Endodermal cell (in vitro differentiated cells): ENCODE measurements at regions not wholly inside any gene's neighbourhood (a gene's known extent, or its start where the extent isn't known, plus 50 kb on each side); places are given as distances from the start of the nearest gene placed in this dataset.

Experiments used
- DNase-seq: peaks from one replicate; pipeline ENCODE4 v3.0.0-alpha.2; 2017
- H3K27ac ChIP-seq: 2 replicates; pipeline ENCODE4 v1.5.1; 2013; ENCODE audit warnings: mild to moderate bottlenecking, low read depth, low read length, moderate library complexity
- H3K27me3 ChIP-seq: 2 replicates; pipeline ENCODE4 v1.6.1; 2013; ENCODE audit warnings: mild to moderate bottlenecking, low read length, moderate library complexity; ENCODE audit not compliant: insufficient read depth, control insufficient read depth, poor library complexity, severe bottlenecking
- H3K36me3 ChIP-seq: 2 replicates; pipeline ENCODE4 v1.7.0; 2013; ENCODE audit warnings: mild to moderate bottlenecking, low read length, moderate library complexity; ENCODE audit not compliant: control insufficient read depth, insufficient read depth
- H3K4me1 ChIP-seq: one replicate; pipeline ENCODE4 v1.7.0; 2013; ENCODE audit warnings: low read length; ENCODE audit not compliant: control insufficient read depth, insufficient read depth
- H3K4me3 ChIP-seq: 2 replicates; pipeline ENCODE4 v1.5.1; 2013; ENCODE audit warnings: mild to moderate bottlenecking, low read length, moderate library complexity
- H3K9ac ChIP-seq: 2 replicates; pipeline ENCODE4 v1.6.1; 2013; ENCODE audit warnings: mild to moderate bottlenecking, low read length, moderate library complexity; ENCODE audit not compliant: poor library complexity, severe bottlenecking; ENCODE audit errors: extremely low read depth
- H3K9me3 ChIP-seq: 2 replicates; pipeline ENCODE4 v1.6.1; 2013; ENCODE audit warnings: mild to moderate bottlenecking, low read length, moderate library complexity; ENCODE audit not compliant: control insufficient read depth
- H3K27ac Mint-ChIP-seq: 2 replicates; pipeline ENCODE4 v1.8.0; 2020; ENCODE audit warnings: mixed read lengths
- H3K27me3 Mint-ChIP-seq: 2 replicates; pipeline ENCODE4 v1.8.0; 2021; ENCODE audit warnings: mild to moderate bottlenecking, mixed read lengths; ENCODE audit not compliant: insufficient read depth
- H3K36me3 Mint-ChIP-seq: 2 replicates; pipeline ENCODE4 v1.8.0; 2020; ENCODE audit warnings: low read depth, mixed read lengths
- H3K4me1 Mint-ChIP-seq: 2 replicates; pipeline ENCODE4 v1.8.0; 2020; ENCODE audit warnings: mixed read lengths
- H3K4me3 Mint-ChIP-seq: 2 replicates; pipeline ENCODE4 v1.8.0; 2020; ENCODE audit warnings: mild to moderate bottlenecking, moderate library complexity, mixed read lengths
- H3K9me3 Mint-ChIP-seq: 2 replicates; pipeline ENCODE4 v1.8.0; 2020; ENCODE audit warnings: mild to moderate bottlenecking, mixed read lengths
- WGBS, 2 experiments: methylation state at CpG; one replicate each; pipeline versions ENCODE4 v1.1.5 to v1.1.7; 2013; ENCODE audit warnings: missing lambda C conversion rate in 2 of 2, mixed read lengths in 1 of 2; ENCODE audit not compliant: insufficient coverage in 1 of 2, insufficient read length in 1 of 2; 5-methylcytosine and 5-hydroxymethylcytosine counted together
- TF ChIP-seq, protein P1 (sequence below): fragments of 200-600 bp; sonication (generic); conservative IDR thresholded peaks from 2 replicates; pipeline ENCODE4 v1.5.0; 2021; ENCODE audit warnings: antibody characterized with exemption, mild to moderate bottlenecking

- Histone ChIP-seq H3K4me3 (no peak overlapping the region), H3K27me3 (no peaks in the 10 kb centered on the region), H3K9me3 (no peaks in the 10 kb centered on the region), H3K9ac (no peak overlapping the region), H3K27ac (no peak overlapping the region), H3K4me1 (no peaks in the 10 kb centered on the region), H3K36me3 (no peaks in the 10 kb centered on the region)
- no peaks in the 10 kb centered on the region for H3K27me3 Mint-ChIP-seq
- peaks cover 58% of the 10 kb centered on the region for H3K9me3 Mint-ChIP-seq
- H3K36me3 Mint-ChIP-seq: peaks cover 2% of the 10 kb centered on the region
- 97% methylated on average over 2 of the region's 2 CpGs; no CpG with 5 or more reads in 1 of the 2 experiments for WGBS, 2 experiments
- DNase-seq: no peak
- TF ChIP-seq, protein P1, sequence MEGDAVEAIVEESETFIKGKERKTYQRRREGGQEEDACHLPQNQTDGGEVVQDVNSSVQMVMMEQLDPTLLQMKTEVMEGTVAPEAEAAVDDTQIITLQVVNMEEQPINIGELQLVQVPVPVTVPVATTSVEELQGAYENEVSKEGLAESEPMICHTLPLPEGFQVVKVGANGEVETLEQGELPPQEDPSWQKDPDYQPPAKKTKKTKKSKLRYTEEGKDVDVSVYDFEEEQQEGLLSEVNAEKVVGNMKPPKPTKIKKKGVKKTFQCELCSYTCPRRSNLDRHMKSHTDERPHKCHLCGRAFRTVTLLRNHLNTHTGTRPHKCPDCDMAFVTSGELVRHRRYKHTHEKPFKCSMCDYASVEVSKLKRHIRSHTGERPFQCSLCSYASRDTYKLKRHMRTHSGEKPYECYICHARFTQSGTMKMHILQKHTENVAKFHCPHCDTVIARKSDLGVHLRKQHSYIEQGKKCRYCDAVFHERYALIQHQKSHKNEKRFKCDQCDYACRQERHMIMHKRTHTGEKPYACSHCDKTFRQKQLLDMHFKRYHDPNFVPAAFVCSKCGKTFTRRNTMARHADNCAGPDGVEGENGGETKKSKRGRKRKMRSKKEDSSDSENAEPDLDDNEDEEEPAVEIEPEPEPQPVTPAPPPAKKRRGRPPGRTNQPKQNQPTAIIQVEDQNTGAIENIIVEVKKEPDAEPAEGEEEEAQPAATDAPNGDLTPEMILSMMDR: no peak
- no peaks in the 10 kb centered on the region for H3K4me1 Mint-ChIP-seq
- H3K27ac Mint-ChIP-seq: no peak overlapping the region
- no peak overlapping the region for H3K4me3 Mint-ChIP-seq
Measured at GRCh38 chrX:63441717-63442116, 90.6 kb upstream of the SPIN4 start.

DNA sequence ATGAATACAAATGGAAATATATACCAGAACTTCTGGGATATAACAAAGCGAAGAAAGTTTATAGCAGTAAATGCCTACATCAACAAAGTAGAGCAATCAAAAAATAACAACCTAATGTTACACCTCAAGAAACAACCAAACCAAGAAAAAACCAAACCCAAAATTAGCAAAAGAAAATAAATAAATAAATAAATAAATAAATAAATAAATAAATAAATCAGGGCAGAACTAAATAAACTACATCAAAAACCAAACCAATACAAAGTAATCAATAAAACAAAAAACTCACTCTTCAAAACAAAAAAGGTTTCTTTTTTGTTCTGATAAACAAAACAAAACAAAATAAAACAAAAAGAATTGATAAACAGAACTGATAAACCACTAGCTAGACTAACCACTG, 88.4 kb upstream of the SPIN4 start:
- Histone ChIP-seq H3K27me3 (no peaks in the 10 kb centered on the region), H3K36me3 (no peaks in the 10 kb centered on the region), H3K9ac (no peak overlapping the region), H3K4me1 (no peaks in the 10 kb centered on the region), H3K4me3 (no peak overlapping the region), H3K9me3 (no peaks in the 10 kb centered on the region), H3K27ac (no peak overlapping the region)
- H3K27me3 Mint-ChIP-seq: no peaks in the 10 kb centered on the region
- TF ChIP-seq, protein P1: no peak
- no peaks in the 10 kb centered on the region for H3K4me1 Mint-ChIP-seq
- H3K9me3 Mint-ChIP-seq: peaks cover 62% of the 10 kb centered on the region
- no CpG with 5 or more reads among the region's 1 CpG for WGBS, 2 experiments
- H3K27ac Mint-ChIP-seq: no peak overlapping the region
- H3K4me3 Mint-ChIP-seq: no peak overlapping the region
- H3K36me3 Mint-ChIP-seq: peaks cover 2% of the 10 kb centered on the region
- no peak for DNase-seq

DNA sequence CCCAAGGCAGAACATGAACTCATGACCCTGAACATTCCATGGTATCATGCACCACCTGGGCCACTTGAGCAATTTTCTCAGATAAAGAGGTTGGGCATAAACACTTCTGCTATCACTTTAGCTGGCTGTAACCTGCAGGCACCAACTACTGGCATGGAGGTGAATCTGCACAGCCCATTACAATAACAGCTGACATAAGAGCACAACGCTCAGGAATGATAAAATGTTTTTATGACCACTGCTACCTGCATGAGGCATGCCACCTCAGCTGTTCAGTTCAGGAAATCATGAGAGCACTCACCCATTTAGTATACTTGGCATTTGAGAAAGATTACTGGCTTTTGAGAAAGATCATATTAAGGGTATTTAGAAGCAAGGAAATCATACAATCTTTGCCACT, 85.7 kb upstream of the SPIN4 start:
- Histone ChIP-seq H3K27ac (no peak overlapping the region), H3K27me3 (no peaks in the 10 kb centered on the region), H3K9me3 (no peaks in the 10 kb centered on the region), H3K4me3 (no peak overlapping the region), H3K36me3 (no peaks in the 10 kb centered on the region), H3K9ac (no peak overlapping the region), H3K4me1 (no peaks in the 10 kb centered on the region)
- TF ChIP-seq, protein P1: no peak
- Mint-ChIP-seq H3K4me3 (no peak overlapping the region), H3K27ac (no peak overlapping the region), H3K9me3 (peaks cover 54% of the 10 kb centered on the region), H3K4me1 (no peaks in the 10 kb centered on the region), H3K27me3 (no peaks in the 10 kb centered on the region), H3K36me3 (peaks cover 9% of the 10 kb centered on the region)
- DNase-seq: no peak
- 83 to 91% methylated on average over 1 of the region's 1 CpG for WGBS, 2 experiments
